ENCODE measurements at regions not wholly inside any gene's neighbourhood (a gene's known extent, or its start where the extent isn't known, plus 50 kb on each side); places are given as distances from the start of the nearest gene placed in this dataset.
A peak's percentile ranks its signal among the peaks of the same experiment; 100 is the strongest.
"Not testable (repeated sequence)": the region's sequence is repeated elsewhere in the genome, so short reads cannot be mapped to it uniquely, and the experiment has no call there.

GRCh38 chr11:37474889-37475288 lies 876.9 kb upstream of the RAG2 start:
- no peak for DNase-seq

- DNase-seq, result no peak
Measured at GRCh38 chr11:37468344-37468743, 870.3 kb upstream of the RAG2 start.

GRCh38 chr11:37465221-37465620 lies 867.2 kb upstream of the RAG2 start:
- DNase-seq, result no peak

GRCh38 chr11:37459456-37459855 lies 861.4 kb upstream of the RAG2 start:
- no peak for DNase-seq

GRCh38 chr11:37456746-37457145 lies 858.7 kb upstream of the RAG2 start:
- DNase-seq, result no peak

- no peak for DNase-seq
Measured at GRCh38 chr11:37451903-37452302, 853.9 kb upstream of the RAG2 start.

- no peak for DNase-seq
Measured at GRCh38 chr11:37450613-37451012, 852.6 kb upstream of the RAG2 start.

- DNase-seq, result peak in 1 of 2 experiments; percentile 32
Measured at GRCh38 chr11:37449146-37449545, 851.1 kb upstream of the RAG2 start.

- no peak for DNase-seq
Measured at GRCh38 chr11:37442576-37442975, 844.5 kb upstream of the RAG2 start.

GRCh38 chr11:37431633-37432230 lies 833.7 kb upstream of the RAG2 start:
- not testable (repeated sequence) for DNase-seq

GRCh38 chr11:37430966-37431632 lies 833.1 kb upstream of the RAG2 start:
- DNase-seq, result not testable (repeated sequence)

GRCh38 chr11:37422511-37422910 lies 824.5 kb upstream of the RAG2 start:
- DNase-seq, result no peak

GRCh38 chr11:37411289-37411688 lies 813.3 kb upstream of the RAG2 start:
- DNase-seq, result no peak

GRCh38 chr11:37409124-37409523 lies 811.1 kb upstream of the RAG2 start:
- no peak for DNase-seq

GRCh38 chr11:37407461-37407860 lies 809.4 kb upstream of the RAG2 start:
- DNase-seq, result no peak

- DNase-seq, result no peak
Measured at GRCh38 chr11:37406651-37407050, 808.6 kb upstream of the RAG2 start.

GRCh38 chr11:37404231-37404630 lies 806.2 kb upstream of the RAG2 start:
- no peak for DNase-seq

- no peak for DNase-seq
Measured at GRCh38 chr11:37402663-37403062, 804.6 kb upstream of the RAG2 start.

GRCh38 chr11:37394236-37394870 lies 796.3 kb upstream of the RAG2 start:
- no peak for DNase-seq

GRCh38 chr11:37391615-37392014 lies 793.6 kb upstream of the RAG2 start:
- DNase-seq, result no peak

GRCh38 chr11:37390576-37391083 lies 792.6 kb upstream of the RAG2 start:
- no peak for DNase-seq

- DNase-seq, result no peak
Measured at GRCh38 chr11:37378958-37379357, 780.9 kb upstream of the RAG2 start.

- no peak for DNase-seq
Measured at GRCh38 chr11:37372667-37373066, 774.6 kb upstream of the RAG2 start.

- DNase-seq, result no peak
Measured at GRCh38 chr11:37371346-37371970, 773.4 kb upstream of the RAG2 start.

Measured in NCI-H1930 (cell line).